ENCODE measurements at regions not wholly inside any gene's neighbourhood (a gene's known extent, or its start where the extent isn't known, plus 50 kb on each side); places are given as distances from the start of the nearest gene placed in this dataset.
"Not testable (repeated sequence)": the region's sequence is repeated elsewhere in the genome, so short reads cannot be mapped to it uniquely, and the experiment has no call there.

- TF ChIP-seq CTCF (IDR thresholded peaks at IDR 0.05; ENCODE audit: poor library complexity); EZH2 (IDR thresholded peaks at IDR 0.05; ENCODE audit: borderline replicate concordance): not testable (repeated sequence)
Observed at GRCh38 chr3:153248835-153249234, 86.8 kb downstream of the RAP2B start.
